CD1c-positive myeloid dendritic cell (primary cell): ENCODE measurements at regions not wholly inside any gene's neighbourhood (a gene's known extent, or its start where the extent isn't known, plus 50 kb on each side); places are given as distances from the start of the nearest gene placed in this dataset.
"Not testable (repeated sequence)": the region's sequence is repeated elsewhere in the genome, so short reads cannot be mapped to it uniquely, and the experiment has no call there.

ENCODE experiments used
- DNase-seq: peaks from one replicate; pipeline ENCODE4 v3.0.0-alpha.2; 2016; ENCODE audit errors: extremely low spot score

GRCh38 chr22:19661156-19661555 lies 53.1 kb upstream of the SEPTIN5 start:
- no peak for DNase-seq

- DNase-seq, result not testable (repeated sequence)
Observed at GRCh38 chr22:19662049-19662684, 52.1 kb upstream of the SEPTIN5 start.

GRCh38 chr22:19663286-19663815 lies 51.0 kb upstream of the SEPTIN5 start:
- DNase-seq, result peak; percentile 5

DNA sequence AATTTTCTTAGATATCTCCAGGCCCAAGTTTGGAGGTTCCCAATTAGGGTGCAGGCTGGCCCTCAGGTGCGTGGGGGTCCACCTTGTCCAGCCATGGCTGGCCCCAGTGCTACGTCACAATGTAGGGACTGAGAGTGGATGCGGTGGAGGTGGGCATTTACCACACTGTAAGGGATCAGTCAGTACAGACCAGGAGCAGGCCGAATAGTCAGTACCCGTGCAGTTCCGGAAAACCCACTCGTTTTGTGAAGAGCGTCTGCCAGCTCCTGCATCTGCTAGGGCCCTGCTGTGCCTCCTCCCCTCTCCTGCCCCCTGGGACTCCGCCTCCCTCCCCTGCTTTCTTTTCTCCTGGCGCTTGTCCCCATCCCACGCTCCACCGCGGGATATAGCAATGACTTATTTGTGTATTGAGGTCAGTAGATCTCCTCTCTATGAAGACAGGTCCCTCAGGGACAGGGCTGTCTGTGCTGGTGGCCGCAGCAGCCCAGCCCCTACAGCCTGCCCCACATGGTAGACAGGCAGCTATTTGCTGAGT lies 50.4 kb upstream of the SEPTIN5 start:
- no peak for DNase-seq

DNA sequence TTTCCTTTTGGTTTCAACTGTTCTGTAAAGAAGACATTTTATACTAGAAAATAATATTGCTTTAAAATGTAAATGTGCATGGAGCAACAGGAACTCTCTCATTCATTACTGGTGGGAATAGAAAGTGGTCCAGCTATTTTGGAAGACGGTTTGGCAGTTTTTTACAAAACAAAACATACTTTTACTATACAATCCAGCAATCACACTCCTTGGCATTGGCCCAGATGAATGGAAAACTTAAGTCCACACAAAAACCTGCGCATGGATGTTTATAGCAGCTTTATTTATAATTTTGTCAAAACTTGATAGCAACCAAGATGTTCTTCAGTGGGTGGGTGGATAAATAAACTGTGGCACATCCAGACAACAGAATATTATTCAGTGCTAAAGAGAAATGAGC lies 49.9 kb upstream of the SEPTIN5 start:
- no peak for DNase-seq
